SU-DHL-6 (cell line): ENCODE measurements at regions not wholly inside any gene's neighbourhood (a gene's known extent, or its start where the extent isn't known, plus 50 kb on each side); places are given as distances from the start of the nearest gene placed in this dataset.

Experiments used
- CTCF ChIP-seq: fragments of 200-600 bp; sonication (generic); IDR thresholded peaks from one replicate; pipeline ENCODE4 v1.5.1; 2017; ENCODE audit warnings: antibody characterized with exemption, mild to moderate bottlenecking, low read length, moderate library complexity; ENCODE audit not compliant: insufficient read depth, poor library complexity, severe bottlenecking
- EZH2phosphoT487 ChIP-seq: fragments of 200-600 bp; sonication (generic), shearing (Covaris generic); conservative IDR thresholded peaks from 2 replicates; pipeline ENCODE4 v1.6.1; 2018; ENCODE audit warnings: mild to moderate bottlenecking, antibody characterized with exemption, low read length, moderate library complexity, mixed read lengths

DNA sequence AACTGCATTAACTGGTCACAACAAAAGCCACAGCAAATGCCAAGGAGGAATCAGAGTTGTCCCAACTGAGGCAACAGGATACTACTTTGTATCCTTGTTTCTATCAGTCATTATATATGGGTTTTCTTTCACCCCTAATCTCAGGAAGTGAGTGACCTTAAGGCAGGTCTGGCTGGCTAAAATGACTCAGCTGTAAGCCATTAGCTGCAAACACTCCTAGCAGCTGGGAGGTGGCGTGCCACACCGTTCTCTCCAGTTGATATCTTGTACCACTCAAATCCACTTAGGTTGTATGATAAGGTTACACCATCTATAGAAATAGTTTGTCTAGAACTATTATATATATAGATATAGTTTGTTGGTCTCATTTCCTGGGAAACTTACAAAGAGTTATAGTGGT, 171.1 kb upstream of the MC4R start:
- no peak for TF ChIP-seq CTCF
- TF ChIP-seq EZH2phosphoT487 = no peak
